ENCODE measurements at regions not wholly inside any gene's neighbourhood (a gene's known extent, or its start where the extent isn't known, plus 50 kb on each side); places are given as distances from the start of the nearest gene placed in this dataset.

DNA sequence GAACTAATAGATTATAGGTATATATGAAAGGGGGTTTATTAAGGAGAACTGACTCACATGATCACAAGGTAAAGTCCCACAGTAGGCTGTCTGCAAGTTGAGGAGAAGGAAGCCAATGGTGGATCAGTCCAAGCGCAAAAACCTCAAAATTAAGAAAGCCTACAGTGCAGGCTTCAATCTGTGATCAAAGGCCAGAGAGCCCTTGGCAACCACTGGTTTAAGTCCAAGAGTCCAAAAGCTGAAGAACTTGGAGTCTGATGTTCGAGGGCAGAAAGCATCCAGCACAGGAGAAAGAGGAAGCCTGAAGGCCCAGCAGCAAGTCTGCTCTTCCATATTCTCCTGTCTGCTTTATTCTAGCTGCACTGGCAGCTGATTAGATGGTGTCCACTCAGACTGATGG, 721.3 kb upstream of the PCDH9 start:
- TF ChIP-seq, protein P1, sequence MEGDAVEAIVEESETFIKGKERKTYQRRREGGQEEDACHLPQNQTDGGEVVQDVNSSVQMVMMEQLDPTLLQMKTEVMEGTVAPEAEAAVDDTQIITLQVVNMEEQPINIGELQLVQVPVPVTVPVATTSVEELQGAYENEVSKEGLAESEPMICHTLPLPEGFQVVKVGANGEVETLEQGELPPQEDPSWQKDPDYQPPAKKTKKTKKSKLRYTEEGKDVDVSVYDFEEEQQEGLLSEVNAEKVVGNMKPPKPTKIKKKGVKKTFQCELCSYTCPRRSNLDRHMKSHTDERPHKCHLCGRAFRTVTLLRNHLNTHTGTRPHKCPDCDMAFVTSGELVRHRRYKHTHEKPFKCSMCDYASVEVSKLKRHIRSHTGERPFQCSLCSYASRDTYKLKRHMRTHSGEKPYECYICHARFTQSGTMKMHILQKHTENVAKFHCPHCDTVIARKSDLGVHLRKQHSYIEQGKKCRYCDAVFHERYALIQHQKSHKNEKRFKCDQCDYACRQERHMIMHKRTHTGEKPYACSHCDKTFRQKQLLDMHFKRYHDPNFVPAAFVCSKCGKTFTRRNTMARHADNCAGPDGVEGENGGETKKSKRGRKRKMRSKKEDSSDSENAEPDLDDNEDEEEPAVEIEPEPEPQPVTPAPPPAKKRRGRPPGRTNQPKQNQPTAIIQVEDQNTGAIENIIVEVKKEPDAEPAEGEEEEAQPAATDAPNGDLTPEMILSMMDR (IDR thresholded peaks at IDR 0.05): no peak
- TF ChIP-seq POLR2A (IDR thresholded peaks at IDR 0.05): no peak
